Glutamatergic neuron (in vitro differentiated cells): ENCODE measurements at regions not wholly inside any gene's neighbourhood (a gene's known extent, or its start where the extent isn't known, plus 50 kb on each side); places are given as distances from the start of the nearest gene placed in this dataset.
"Not testable (repeated sequence)": the region's sequence is repeated elsewhere in the genome, so short reads cannot be mapped to it uniquely, and the experiment has no call there.

Experiments
- DNase-seq: peaks from one replicate; pipeline ENCODE4 v3.0.0; 2022
- H3K27ac Mint-ChIP-seq: one replicate; pipeline ENCODE4 v1.8.0; 2020; ENCODE audit warnings: mild to moderate bottlenecking, mixed read lengths, inconsistent platforms; ENCODE audit not compliant: unreplicated experiment
- H3K27me3 Mint-ChIP-seq: one replicate; pipeline ENCODE4 v1.8.0; 2020; ENCODE audit warnings: mild to moderate bottlenecking, moderate library complexity, mixed read lengths, inconsistent platforms; ENCODE audit not compliant: unreplicated experiment
- H3K36me3 Mint-ChIP-seq: one replicate; pipeline ENCODE4 v1.8.0; 2020; ENCODE audit warnings: mild to moderate bottlenecking, mixed read lengths, inconsistent platforms; ENCODE audit not compliant: unreplicated experiment
- H3K4me1 Mint-ChIP-seq: one replicate; pipeline ENCODE4 v1.8.0; 2020; ENCODE audit warnings: mild to moderate bottlenecking, low read depth, mixed read lengths, inconsistent platforms; ENCODE audit not compliant: unreplicated experiment
- H3K4me3 Mint-ChIP-seq: one replicate; pipeline ENCODE4 v1.8.0; 2020; ENCODE audit warnings: mild to moderate bottlenecking, mixed read lengths, inconsistent platforms; ENCODE audit not compliant: unreplicated experiment
- H3K9me3 Mint-ChIP-seq: one replicate; pipeline ENCODE4 v1.8.0; 2020; ENCODE audit warnings: mild to moderate bottlenecking, moderate library complexity, mixed read lengths, inconsistent platforms; ENCODE audit not compliant: unreplicated experiment
- TF ChIP-seq, protein P1 (sequence below): fragments of 200-600 bp; sonication (generic); IDR thresholded peaks from one replicate; pipeline ENCODE4 v1.5.0; 2021; ENCODE audit not compliant: partially characterized antibody, unreplicated experiment

DNA sequence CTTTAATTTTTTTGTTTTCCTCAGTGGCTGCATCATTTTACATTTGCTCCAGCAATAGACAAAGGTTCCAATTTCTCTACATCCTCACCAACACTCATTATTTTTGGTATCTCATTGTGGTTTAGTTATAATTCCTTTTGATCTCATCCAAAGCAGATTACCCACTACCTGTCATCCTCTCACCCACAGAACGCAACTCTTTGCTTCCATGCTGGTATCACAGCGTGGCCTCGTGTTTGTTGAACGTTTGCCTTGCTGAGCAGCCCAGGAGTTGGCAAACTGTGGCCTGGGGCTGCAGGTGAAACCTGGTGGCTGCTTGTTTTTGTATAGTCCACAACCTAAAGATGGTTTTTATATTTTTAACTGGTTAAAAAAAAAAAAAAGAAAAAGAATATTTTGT is 181.9 kb downstream of the BCAS1 start:
- Mint-ChIP-seq H3K9me3 (no peaks in the 10 kb centered on the region), H3K27ac (no peak overlapping the region), H3K4me1 (peaks cover 9% of the 10 kb centered on the region), H3K36me3 (no peaks in the 10 kb centered on the region), H3K4me3 (no peak overlapping the region), H3K27me3 (no peaks in the 10 kb centered on the region)
- TF ChIP-seq, protein P1, sequence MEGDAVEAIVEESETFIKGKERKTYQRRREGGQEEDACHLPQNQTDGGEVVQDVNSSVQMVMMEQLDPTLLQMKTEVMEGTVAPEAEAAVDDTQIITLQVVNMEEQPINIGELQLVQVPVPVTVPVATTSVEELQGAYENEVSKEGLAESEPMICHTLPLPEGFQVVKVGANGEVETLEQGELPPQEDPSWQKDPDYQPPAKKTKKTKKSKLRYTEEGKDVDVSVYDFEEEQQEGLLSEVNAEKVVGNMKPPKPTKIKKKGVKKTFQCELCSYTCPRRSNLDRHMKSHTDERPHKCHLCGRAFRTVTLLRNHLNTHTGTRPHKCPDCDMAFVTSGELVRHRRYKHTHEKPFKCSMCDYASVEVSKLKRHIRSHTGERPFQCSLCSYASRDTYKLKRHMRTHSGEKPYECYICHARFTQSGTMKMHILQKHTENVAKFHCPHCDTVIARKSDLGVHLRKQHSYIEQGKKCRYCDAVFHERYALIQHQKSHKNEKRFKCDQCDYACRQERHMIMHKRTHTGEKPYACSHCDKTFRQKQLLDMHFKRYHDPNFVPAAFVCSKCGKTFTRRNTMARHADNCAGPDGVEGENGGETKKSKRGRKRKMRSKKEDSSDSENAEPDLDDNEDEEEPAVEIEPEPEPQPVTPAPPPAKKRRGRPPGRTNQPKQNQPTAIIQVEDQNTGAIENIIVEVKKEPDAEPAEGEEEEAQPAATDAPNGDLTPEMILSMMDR = no peak
- DNase-seq = no peak

- Mint-ChIP-seq H3K36me3 (no peaks in the 10 kb centered on the region), H3K4me1 (peaks cover 4% of the 10 kb centered on the region), H3K27ac (no peak overlapping the region), H3K27me3 (no peaks in the 10 kb centered on the region), H3K4me3 (no peak overlapping the region), H3K9me3 (no peaks in the 10 kb centered on the region)
- DNase-seq = no peak
- TF ChIP-seq, protein P1 = no peak
Measured at GRCh38 chr20:53887973-53888372, 182.4 kb downstream of the BCAS1 start.

DNA sequence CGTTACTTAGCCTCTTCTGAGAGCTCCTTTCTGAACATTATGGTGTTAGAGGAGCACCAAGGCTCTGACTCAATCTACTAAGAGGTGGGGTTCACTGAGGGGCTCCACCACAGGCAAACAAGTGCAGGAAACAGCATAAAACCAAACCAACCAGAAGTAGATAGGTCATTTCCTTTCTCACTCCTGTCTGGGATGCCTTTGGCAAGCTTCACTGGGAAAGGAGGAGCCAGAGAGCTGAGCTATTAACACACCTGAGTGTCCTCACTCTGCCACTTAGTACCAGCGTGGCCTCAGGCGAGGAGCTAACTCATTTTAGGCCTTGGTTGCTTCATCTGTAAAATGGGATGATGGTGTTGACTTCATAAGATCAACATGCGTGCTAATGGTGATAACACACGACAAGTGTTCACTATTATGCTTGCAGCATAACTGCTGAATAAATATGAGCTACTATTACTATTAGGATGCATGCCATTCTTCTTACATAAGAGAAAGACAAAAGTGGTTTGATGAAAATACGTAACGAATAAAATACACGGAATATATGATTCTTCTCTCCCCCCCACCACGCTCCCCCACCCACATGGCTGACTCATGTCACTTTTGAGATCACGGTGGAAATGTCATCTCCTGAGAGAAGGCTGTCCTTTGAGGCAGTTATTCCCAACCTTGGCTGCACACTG is 185.4 kb downstream of the BCAS1 start:
- Mint-ChIP-seq H3K4me1 (peaks cover 2% of the 10 kb centered on the region), H3K27ac (no peak overlapping the region), H3K4me3 (no peak overlapping the region), H3K27me3 (no peaks in the 10 kb centered on the region), H3K9me3 (no peaks in the 10 kb centered on the region), H3K36me3 (no peaks in the 10 kb centered on the region)
- no peak for DNase-seq
- TF ChIP-seq, protein P1 = no peak

DNA sequence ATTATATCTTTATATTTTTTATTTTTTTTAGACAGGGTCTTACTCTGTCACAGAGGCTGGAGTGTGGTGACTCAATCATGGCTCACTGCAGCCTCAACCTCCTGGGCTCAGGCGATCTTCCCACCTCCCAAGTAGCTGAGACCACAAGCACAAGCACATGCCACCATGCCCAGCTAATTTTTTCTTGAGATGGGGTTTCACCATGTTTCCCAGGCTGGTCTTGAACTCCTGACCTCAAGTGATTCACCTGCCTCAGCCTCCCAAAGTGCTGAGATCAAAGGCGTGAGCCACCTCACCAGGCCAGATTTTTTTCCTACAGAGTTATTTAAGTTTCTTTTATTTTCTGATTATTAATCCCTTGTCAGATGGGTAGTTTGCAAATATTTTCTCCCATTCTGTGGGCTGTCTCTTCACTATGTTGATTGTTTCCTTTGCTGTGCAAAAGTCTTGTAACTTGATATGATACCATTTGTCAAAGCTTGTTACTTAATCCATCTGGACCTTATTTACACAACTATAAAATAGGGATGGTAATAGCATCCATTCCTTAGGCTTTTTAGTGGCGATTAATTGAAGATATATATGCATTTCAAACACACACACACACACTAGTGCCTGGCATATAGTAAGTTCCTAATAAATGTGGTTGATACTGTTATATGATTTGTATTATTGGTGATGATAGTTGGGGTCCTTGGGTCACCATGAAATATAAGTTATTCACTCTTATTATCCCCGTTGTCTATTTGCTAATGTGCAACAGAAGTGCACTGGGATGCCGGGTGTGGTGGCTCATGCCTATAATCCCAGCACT is 187.1 kb downstream of the BCAS1 start:
- no peak overlapping the region for H3K4me3 Mint-ChIP-seq
- no peaks in the 10 kb centered on the region for H3K27me3 Mint-ChIP-seq
- H3K4me1 Mint-ChIP-seq = peaks cover 4% of the 10 kb centered on the region
- TF ChIP-seq, protein P1 = no peak
- no peak for DNase-seq
- H3K27ac Mint-ChIP-seq = no peak overlapping the region
- no peaks in the 10 kb centered on the region for H3K36me3 Mint-ChIP-seq
- no peaks in the 10 kb centered on the region for H3K9me3 Mint-ChIP-seq

GRCh38 chr20:53882438-53882986 is 187.9 kb downstream of the BCAS1 start:
- H3K4me1 Mint-ChIP-seq, H3K4me3 Mint-ChIP-seq, H3K9me3 Mint-ChIP-seq, H3K27me3 Mint-ChIP-seq, H3K27ac Mint-ChIP-seq, H3K36me3 Mint-ChIP-seq, DNase-seq: not testable (repeated sequence)
